Osteoblast (primary cell): ENCODE measurements at regions not wholly inside any gene's neighbourhood (a gene's known extent, or its start where the extent isn't known, plus 50 kb on each side); places are given as distances from the start of the nearest gene placed in this dataset.

ENCODE experiments used
- DNase-seq: peaks from one replicate; pipeline ENCODE4 v3.0.0; 2011; ENCODE audit warnings: low spot score, mixed read lengths; ENCODE audit not compliant: insufficient read length; ENCODE audit errors: missing footprints
- H2AFZ ChIP-seq: 2 replicates; pipeline ENCODE4 v1.6.0; 2011; ENCODE audit warnings: mild to moderate bottlenecking, low read length
- H3K27ac ChIP-seq: 2 replicates; pipeline ENCODE4 v1.5.1; 2011; ENCODE audit warnings: mild to moderate bottlenecking, low read depth, low read length, moderate library complexity
- H3K27me3 ChIP-seq: 2 replicates; pipeline ENCODE4 v1.6.0; 2012; ENCODE audit warnings: mild to moderate bottlenecking, control low read depth, inconsistent platforms, low read length, moderate library complexity; ENCODE audit not compliant: insufficient read depth
- H3K36me3 ChIP-seq: 2 replicates; pipeline ENCODE4 v1.5.1; 2011; ENCODE audit warnings: mild to moderate bottlenecking, low read length, control low read depth, moderate library complexity; ENCODE audit not compliant: insufficient read depth
- H3K4me1 ChIP-seq: 2 replicates; pipeline ENCODE4 v1.5.1; 2011; ENCODE audit warnings: mild to moderate bottlenecking, low read length, control low read depth, moderate library complexity; ENCODE audit not compliant: insufficient read depth
- H3K4me2 ChIP-seq: 2 replicates; pipeline ENCODE4 v1.6.0; 2011; ENCODE audit warnings: mild to moderate bottlenecking, low read length; ENCODE audit not compliant: insufficient read depth
- H3K4me3 ChIP-seq: fragments of 200-600 bp; sonication (generic); 3 replicates; pipeline ENCODE4 v1.5.1; 2012; ENCODE audit warnings: mild to moderate bottlenecking, low read length, inconsistent platforms; ENCODE audit not compliant: insufficient read depth
- H3K79me2 ChIP-seq: 2 replicates; pipeline ENCODE4 v1.6.0; 2012; ENCODE audit warnings: mild to moderate bottlenecking, low read length, control low read depth, inconsistent platforms; ENCODE audit not compliant: insufficient read depth
- H3K9me3 ChIP-seq: 2 replicates; pipeline ENCODE4 v1.5.1; 2011; ENCODE audit warnings: low read depth, low read length, control low read depth
- H4K20me1 ChIP-seq: 2 replicates; pipeline ENCODE4 v1.6.0; 2012; ENCODE audit warnings: mild to moderate bottlenecking, low read length, control low read depth; ENCODE audit not compliant: insufficient read depth
- TF ChIP-seq, protein P1 (sequence below): IDR thresholded peaks from 2 replicates; pipeline ENCODE4 v1.5.1; 2011; ENCODE audit warnings: mild to moderate bottlenecking, low read depth, low read length, moderate library complexity; ENCODE audit errors: extremely low read depth

GRCh38 chr20:56831795-56832194 lies 202.7 kb downstream of the TFAP2C start:
- H3K36me3 ChIP-seq: no peaks in the 10 kb centered on the region
- H4K20me1 ChIP-seq: no peaks in the 10 kb centered on the region
- H3K27me3 ChIP-seq: peaks cover 29% of the 10 kb centered on the region
- H2AFZ ChIP-seq: no peak overlapping the region
- H3K79me2 ChIP-seq: no peaks in the 10 kb centered on the region
- no peaks in the 10 kb centered on the region for H3K9me3 ChIP-seq
- no peak overlapping the region for H3K4me3 ChIP-seq
- no peak overlapping the region for H3K4me2 ChIP-seq
- no peaks in the 10 kb centered on the region for H3K4me1 ChIP-seq
- H3K27ac ChIP-seq: no peak overlapping the region
- no peak for DNase-seq
- TF ChIP-seq, protein P1, sequence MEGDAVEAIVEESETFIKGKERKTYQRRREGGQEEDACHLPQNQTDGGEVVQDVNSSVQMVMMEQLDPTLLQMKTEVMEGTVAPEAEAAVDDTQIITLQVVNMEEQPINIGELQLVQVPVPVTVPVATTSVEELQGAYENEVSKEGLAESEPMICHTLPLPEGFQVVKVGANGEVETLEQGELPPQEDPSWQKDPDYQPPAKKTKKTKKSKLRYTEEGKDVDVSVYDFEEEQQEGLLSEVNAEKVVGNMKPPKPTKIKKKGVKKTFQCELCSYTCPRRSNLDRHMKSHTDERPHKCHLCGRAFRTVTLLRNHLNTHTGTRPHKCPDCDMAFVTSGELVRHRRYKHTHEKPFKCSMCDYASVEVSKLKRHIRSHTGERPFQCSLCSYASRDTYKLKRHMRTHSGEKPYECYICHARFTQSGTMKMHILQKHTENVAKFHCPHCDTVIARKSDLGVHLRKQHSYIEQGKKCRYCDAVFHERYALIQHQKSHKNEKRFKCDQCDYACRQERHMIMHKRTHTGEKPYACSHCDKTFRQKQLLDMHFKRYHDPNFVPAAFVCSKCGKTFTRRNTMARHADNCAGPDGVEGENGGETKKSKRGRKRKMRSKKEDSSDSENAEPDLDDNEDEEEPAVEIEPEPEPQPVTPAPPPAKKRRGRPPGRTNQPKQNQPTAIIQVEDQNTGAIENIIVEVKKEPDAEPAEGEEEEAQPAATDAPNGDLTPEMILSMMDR: no peak

DNA sequence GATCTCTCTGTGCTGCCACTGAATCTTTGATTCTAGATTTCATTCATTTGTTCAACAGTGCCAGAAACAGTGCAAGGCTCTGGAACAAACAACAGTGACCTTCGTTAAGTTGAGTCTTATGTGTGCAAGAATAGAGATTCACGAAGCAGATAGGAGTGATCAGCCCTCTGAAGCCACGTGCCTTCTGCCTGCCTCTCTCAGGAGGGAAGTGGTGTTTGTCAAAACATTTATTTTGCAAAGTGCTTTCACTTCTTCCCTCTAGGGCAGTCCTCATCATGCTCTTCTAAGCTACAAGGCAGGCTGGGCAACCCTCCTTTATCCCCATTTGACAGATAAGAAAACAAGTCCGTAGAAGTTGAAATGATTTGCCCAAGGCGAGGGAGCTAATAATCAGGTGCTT lies 204.3 kb downstream of the TFAP2C start:
- Histone ChIP-seq H3K79me2 (no peaks in the 10 kb centered on the region), H4K20me1 (no peaks in the 10 kb centered on the region), H3K4me1 (no peaks in the 10 kb centered on the region), H3K4me2 (no peak overlapping the region), H3K27me3 (peaks cover 18% of the 10 kb centered on the region), H3K36me3 (no peaks in the 10 kb centered on the region), H3K9me3 (no peaks in the 10 kb centered on the region), H3K27ac (no peak overlapping the region), H3K4me3 (no peak overlapping the region), H2AFZ (no peak overlapping the region)
- DNase-seq: no peak
- TF ChIP-seq, protein P1: no peak

- Histone ChIP-seq H3K9me3 (no peaks in the 10 kb centered on the region), H3K36me3 (no peaks in the 10 kb centered on the region), H3K4me1 (no peaks in the 10 kb centered on the region), H3K4me3 (no peak overlapping the region), H3K4me2 (no peak overlapping the region), H2AFZ (no peak overlapping the region), H3K27ac (no peak overlapping the region), H3K79me2 (no peaks in the 10 kb centered on the region), H4K20me1 (no peaks in the 10 kb centered on the region), H3K27me3 (peaks cover 9% of the 10 kb centered on the region)
- TF ChIP-seq, protein P1: no peak
- DNase-seq: no peak
Observed at GRCh38 chr20:56835829-56836550, 206.9 kb downstream of the TFAP2C start.

DNA sequence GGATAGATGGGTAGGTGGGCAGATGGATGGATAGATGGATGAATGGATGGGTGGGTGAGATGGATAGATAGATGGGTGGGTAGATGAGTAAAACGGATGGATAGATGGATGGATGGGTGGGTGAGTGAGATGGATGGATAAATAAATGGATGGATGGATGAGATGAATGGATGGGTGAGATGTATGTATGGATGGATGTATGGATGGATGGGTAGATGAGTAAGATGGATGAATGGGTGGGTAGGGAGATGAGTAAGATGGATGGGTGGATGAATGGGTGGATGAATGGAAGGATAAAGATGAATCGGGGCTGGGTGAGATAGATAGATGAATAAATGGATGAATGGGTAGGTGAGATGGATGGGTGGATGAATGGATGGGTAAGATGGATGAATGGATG lies 210.1 kb downstream of the TFAP2C start:
- Histone ChIP-seq H2AFZ (no peak overlapping the region), H3K4me3 (no peak overlapping the region), H3K27ac (no peak overlapping the region), H3K36me3 (no peaks in the 10 kb centered on the region), H3K79me2 (no peaks in the 10 kb centered on the region), H3K27me3 (no peaks in the 10 kb centered on the region), H3K4me1 (no peaks in the 10 kb centered on the region), H3K4me2 (no peak overlapping the region), H4K20me1 (no peaks in the 10 kb centered on the region), H3K9me3 (no peaks in the 10 kb centered on the region)
- DNase-seq: no peak
- TF ChIP-seq, protein P1: no peak
